Stomach (tissue), 8 donors: ENCODE measurements at regions not wholly inside any gene's neighbourhood (a gene's known extent, or its start where the extent isn't known, plus 50 kb on each side); places are given as distances from the start of the nearest gene placed in this dataset.
"Not testable (repeated sequence)": the region's sequence is repeated elsewhere in the genome, so short reads cannot be mapped to it uniquely, and the experiment has no call there.

ENCODE experiments used
- DNase-seq, 2 donors: peaks; one replicate each; pipeline versions ENCODE4 v3.0.0 to v3.0.0-alpha.2; 2013 to 2019
- H3K27ac ChIP-seq, 5 donors: fragments of 200-600 bp in 4 of 5; sonication (generic) in 4 of 5; one replicate each; pipeline ENCODE4 v1.5.1; 2013 to 2019; ENCODE audit warnings: mild to moderate bottlenecking in 1 of 5, moderate library complexity in 1 of 5
- H3K27me3 ChIP-seq, 3 donors: fragments of 200-600 bp; sonication (generic); one replicate each; pipeline ENCODE4 v1.5.1; 2017 to 2019; ENCODE audit warnings: mixed run types in 1 of 3
- H3K36me3 ChIP-seq, 4 donors: fragments of 200-600 bp; sonication (generic); 1 replicate in 3 of 4; 2 replicates in 1 of 4; pipeline ENCODE4 v1.5.1; 2016 to 2019
- H3K4me1 ChIP-seq, 4 donors: fragments of 200-600 bp; sonication (generic); one replicate each; pipeline ENCODE4 v1.5.1; 2016 to 2019
- H3K4me3 ChIP-seq, 4 donors: fragments of 200-600 bp; sonication (generic) in 3 of 4; one replicate each; pipeline ENCODE4 v1.5.1; 2016 to 2019; ENCODE audit warnings: mild to moderate bottlenecking in 1 of 4
- H3K9me3 ChIP-seq, 4 donors: fragments of 200-600 bp; sonication (generic); one replicate each; pipeline ENCODE4 v1.5.1; 2016 to 2019
- EP300 ChIP-seq: sonication (generic); formaldehyde crosslinking; IDR thresholded peaks from one replicate; pipeline ENCODE4 v1.6.1; 2017; ENCODE audit warnings: antibody characterized with exemption
- POLR2A ChIP-seq, 4 donors: fragments of 450-650 bp; IDR thresholded peaks; one replicate each; pipeline ENCODE4 v1.6.1; 2016; ENCODE audit warnings: antibody characterized with exemption in 4 of 4, control low read depth in 2 of 4, mild to moderate bottlenecking in 1 of 4, moderate library complexity in 1 of 4
- POLR2AphosphoS5 ChIP-seq, 3 donors: sonication (generic); formaldehyde crosslinking; IDR thresholded peaks; one replicate each; pipeline ENCODE4 v1.6.1; 2016; ENCODE audit warnings: antibody characterized with exemption in 3 of 3
- WGBS, 5 donors: extraction: QIAGEN DNeasy Blood & Tissue Kit in 3 of 5; methylation state at CpG; one replicate each; pipeline versions ENCODE4 v1.1.5 to v1.1.7; 2013 to 2018; 5-methylcytosine and 5-hydroxymethylcytosine counted together
- intact Hi-C: fragments of 100-400 bp; cut with DNase I; formaldehyde crosslinking; loops from one replicate; pipeline ENCODE4 v1.15.1; 2023; ENCODE audit warnings: low total_unique reads
- TF ChIP-seq, protein P1 (sequence below), 7 experiments: fragments of 450-650 bp in 4 of 7; fragments of 200-600 bp in 3 of 7; sonication (generic) in 3 of 7; IDR thresholded peaks; one replicate each; pipeline ENCODE4 v1.5.1; 2016 to 2019; ENCODE audit warnings: antibody characterized with exemption in 7 of 7, control low read depth in 2 of 7, mild to moderate bottlenecking in 1 of 7
- donor health status: healthy with polysubstance abuse.
- donor health status: Bipolar disorder and iron deficiency.
- donor health status: healthy.

GRCh38 chr4:189136462-189136861 is 804.2 kb upstream of the FRG1 start:
- intact Hi-C loops = no loop called here
- Histone ChIP-seq H3K36me3 (no peaks in the 10 kb centered on the region), H3K4me1 (no peaks in the 10 kb centered on the region), H3K27ac (no peak overlapping the region), H3K4me3 (no peak overlapping the region), H3K27me3 (no peaks in the 10 kb centered on the region), H3K9me3 (no peaks in the 10 kb centered on the region)
- TF ChIP-seq POLR2AphosphoS5 (IDR thresholded peaks at IDR 0.05) (no peak), EP300 (no peak), POLR2A (IDR thresholded peaks at IDR 0.05) (no peak)
- TF ChIP-seq, protein P1, sequence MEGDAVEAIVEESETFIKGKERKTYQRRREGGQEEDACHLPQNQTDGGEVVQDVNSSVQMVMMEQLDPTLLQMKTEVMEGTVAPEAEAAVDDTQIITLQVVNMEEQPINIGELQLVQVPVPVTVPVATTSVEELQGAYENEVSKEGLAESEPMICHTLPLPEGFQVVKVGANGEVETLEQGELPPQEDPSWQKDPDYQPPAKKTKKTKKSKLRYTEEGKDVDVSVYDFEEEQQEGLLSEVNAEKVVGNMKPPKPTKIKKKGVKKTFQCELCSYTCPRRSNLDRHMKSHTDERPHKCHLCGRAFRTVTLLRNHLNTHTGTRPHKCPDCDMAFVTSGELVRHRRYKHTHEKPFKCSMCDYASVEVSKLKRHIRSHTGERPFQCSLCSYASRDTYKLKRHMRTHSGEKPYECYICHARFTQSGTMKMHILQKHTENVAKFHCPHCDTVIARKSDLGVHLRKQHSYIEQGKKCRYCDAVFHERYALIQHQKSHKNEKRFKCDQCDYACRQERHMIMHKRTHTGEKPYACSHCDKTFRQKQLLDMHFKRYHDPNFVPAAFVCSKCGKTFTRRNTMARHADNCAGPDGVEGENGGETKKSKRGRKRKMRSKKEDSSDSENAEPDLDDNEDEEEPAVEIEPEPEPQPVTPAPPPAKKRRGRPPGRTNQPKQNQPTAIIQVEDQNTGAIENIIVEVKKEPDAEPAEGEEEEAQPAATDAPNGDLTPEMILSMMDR (IDR thresholded peaks at IDR 0.05) = no peak
- no peak for DNase-seq
- 67 to 76% (median 73%) methylated on average over 4 of the region's 4 CpGs for WGBS, 5 donors

- 45 to 65% (median 54%) methylated on average over 6 of the region's 6 CpGs for WGBS, 5 donors
- Histone ChIP-seq H3K27ac (no peak overlapping the region), H3K4me1 (peaks cover 0 to 5% (median 0%) of the 10 kb centered on the region in 4 donors), H3K36me3 (no peaks in the 10 kb centered on the region), H3K27me3 (peaks cover 0 to 8% (median 0%) of the 10 kb centered on the region in 3 donors), H3K4me3 (no peak overlapping the region), H3K9me3 (no peaks in the 10 kb centered on the region)
- DNase-seq = peak in 1 of 2 donors; percentile 47
- intact Hi-C loops = no loop called here
- TF ChIP-seq, protein P1 (IDR thresholded peaks at IDR 0.05) = no peak
- peak in 2 of 3 donors; percentile 13 to 40 for TF ChIP-seq POLR2AphosphoS5 (IDR thresholded peaks at IDR 0.05)
- no peak for TF ChIP-seq EP300
- TF ChIP-seq POLR2A (IDR thresholded peaks at IDR 0.05) = no peak
Measured at GRCh38 chr4:189143263-189143952, 797.3 kb upstream of the FRG1 start.

- peaks cover 0 to 8% (median 0%) of the 10 kb centered on the region in 3 donors for H3K27me3 ChIP-seq
- H3K27ac ChIP-seq = no peak overlapping the region
- no peak overlapping the region for H3K4me3 ChIP-seq
- H3K9me3 ChIP-seq = peaks cover 0 to 11% (median 4%) of the 10 kb centered on the region in 4 donors
- 67 to 71% (median 70%) methylated on average over 23 to 24 of the region's 24 CpGs for WGBS, 5 donors
- TF ChIP-seq POLR2AphosphoS5 (IDR thresholded peaks at IDR 0.05) = no peak
- TF ChIP-seq, protein P1 (IDR thresholded peaks at IDR 0.05) = no peak
- intact Hi-C loops = no loop called here
- no peaks in the 10 kb centered on the region for H3K36me3 ChIP-seq
- DNase-seq = no peak
- peaks cover 0 to 5% (median 0%) of the 10 kb centered on the region in 4 donors for H3K4me1 ChIP-seq
Measured at GRCh38 chr4:189147005-189147929, 793.4 kb upstream of the FRG1 start.

- DNase-seq, intact Hi-C loops, H3K4me3 ChIP-seq, H3K27me3 ChIP-seq, H3K27ac ChIP-seq, H3K36me3 ChIP-seq, H3K4me1 ChIP-seq: not testable (repeated sequence)
- peaks cover 0 to 14% (median 3%) of the 10 kb centered on the region in 4 donors for H3K9me3 ChIP-seq
- WGBS, 5 donors = 86 to 90% (median 87%) methylated on average over 7 to 13 of the region's 13 CpGs
Measured at GRCh38 chr4:189155083-189155482, 785.6 kb upstream of the FRG1 start.
